NT2/D1 (cell line): ENCODE measurements at regions not wholly inside any gene's neighbourhood (a gene's known extent, or its start where the extent isn't known, plus 50 kb on each side); places are given as distances from the start of the nearest gene placed in this dataset.

Source experiments
- DNase-seq: peaks from one replicate; pipeline ENCODE4 v3.0.0-alpha.2; 2011; ENCODE audit warnings: low read depth, low spot score
- H3K27me3 ChIP-seq: 2 replicates; pipeline ENCODE4 v1.6.0; 2011; ENCODE audit warnings: mild to moderate bottlenecking; ENCODE audit not compliant: insufficient read length, insufficient read depth
- H3K36me3 ChIP-seq: 2 replicates; pipeline ENCODE4 v1.6.1; 2011; ENCODE audit warnings: mild to moderate bottlenecking, low read length, mixed read lengths; ENCODE audit not compliant: insufficient read depth, insufficient read length
- H3K4me1 ChIP-seq: 2 replicates; pipeline ENCODE4 v1.5.1; 2011; ENCODE audit not compliant: insufficient read depth, insufficient read length
- H3K4me3 ChIP-seq: 2 replicates; pipeline ENCODE4 v1.5.1; 2011; ENCODE audit warnings: low read depth; ENCODE audit not compliant: insufficient read length
- H3K9ac ChIP-seq: 2 replicates; pipeline ENCODE4 v1.6.0; 2011; ENCODE audit warnings: low read depth; ENCODE audit not compliant: insufficient read length
- H3K9me3 ChIP-seq: 2 replicates; pipeline ENCODE4 v1.5.1; 2011; ENCODE audit warnings: mild to moderate bottlenecking, low read length; ENCODE audit not compliant: insufficient read depth
- SUZ12 ChIP-seq: IDR thresholded peaks from 2 replicates; pipeline ENCODE4 v1.6.1; 2011; ENCODE audit not compliant: insufficient read length, insufficient read depth; ENCODE audit errors: extremely low read depth
- YY1 ChIP-seq: IDR thresholded peaks from 2 replicates; pipeline ENCODE4 v1.6.1; 2011; ENCODE audit not compliant: insufficient read length, insufficient read depth
- ZNF274 ChIP-seq: IDR thresholded peaks from 2 replicates; pipeline ENCODE4 v1.6.1; 2011; ENCODE audit warnings: mild to moderate bottlenecking, low read depth, low read length

GRCh38 chr7:18400726-18401125, 94.8 kb upstream of the HDAC9 start:
- no peak for TF ChIP-seq YY1
- TF ChIP-seq SUZ12 = no peak
- TF ChIP-seq ZNF274 = no peak
- Histone ChIP-seq H3K27me3 (no peaks in the 10 kb centered on the region), H3K9ac (no peak overlapping the region), H3K4me3 (no peak overlapping the region), H3K36me3 (no peaks in the 10 kb centered on the region), H3K9me3 (no peaks in the 10 kb centered on the region), H3K4me1 (no peaks in the 10 kb centered on the region)
- DNase-seq = no peak

DNA sequence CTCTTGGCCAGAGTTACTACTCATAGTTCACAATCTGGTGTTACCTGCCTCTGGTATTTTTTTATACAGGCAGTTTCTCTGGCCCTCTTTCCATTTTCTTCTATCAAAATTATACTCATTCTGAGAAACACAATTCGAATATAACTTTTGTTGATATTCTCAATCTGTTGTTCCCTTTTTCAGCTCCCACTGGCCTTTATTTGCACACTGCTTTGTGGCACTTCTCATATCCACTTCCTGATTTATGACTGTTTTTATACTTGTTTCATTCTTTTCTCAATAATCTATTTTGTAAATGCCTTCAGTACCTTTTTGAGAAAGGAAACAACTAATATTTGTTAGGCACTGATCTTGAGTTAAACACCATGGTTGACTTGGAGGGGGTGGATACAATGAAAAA, 93.8 kb upstream of the HDAC9 start:
- Histone ChIP-seq H3K36me3 (no peaks in the 10 kb centered on the region), H3K9me3 (no peaks in the 10 kb centered on the region), H3K4me3 (no peak overlapping the region), H3K27me3 (no peaks in the 10 kb centered on the region), H3K9ac (no peak overlapping the region), H3K4me1 (no peaks in the 10 kb centered on the region)
- TF ChIP-seq ZNF274 (no peak), SUZ12 (no peak), YY1 (no peak)
- DNase-seq = no peak

DNA sequence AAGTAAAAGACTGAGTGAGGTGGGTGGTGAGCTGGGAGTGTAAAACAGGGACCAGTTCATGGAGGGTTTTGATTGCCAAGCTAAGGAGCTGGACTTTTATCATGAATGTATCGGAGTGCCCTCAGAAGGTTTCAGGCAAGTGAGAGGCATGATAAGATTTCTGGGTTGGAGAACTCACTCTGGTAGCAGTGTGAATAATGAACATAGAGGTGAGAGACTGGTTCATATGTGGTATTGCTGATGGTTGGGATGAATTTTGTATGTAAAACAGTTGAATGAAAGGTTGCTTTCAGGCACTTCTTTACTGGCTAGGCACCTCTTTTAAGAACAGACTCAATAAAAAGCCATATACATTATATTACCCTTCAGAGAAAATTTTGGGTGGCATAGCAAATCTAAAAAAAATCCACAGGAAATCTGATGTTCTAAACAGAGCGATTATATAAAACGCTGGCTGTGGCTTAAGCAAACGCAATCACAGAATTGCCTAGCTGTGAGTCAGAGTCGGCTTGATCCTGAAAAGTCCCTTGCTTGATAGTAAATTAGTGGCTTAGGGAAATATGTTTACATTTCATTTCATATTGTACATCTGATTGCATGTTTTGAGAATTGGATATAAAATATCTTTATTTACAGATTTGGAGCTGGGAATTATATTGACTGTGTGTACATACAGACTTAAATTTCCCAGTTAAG, 92.9 kb upstream of the HDAC9 start:
- Histone ChIP-seq H3K27me3 (no peaks in the 10 kb centered on the region), H3K9me3 (no peaks in the 10 kb centered on the region), H3K36me3 (no peaks in the 10 kb centered on the region), H3K9ac (no peak overlapping the region), H3K4me3 (no peak overlapping the region), H3K4me1 (no peaks in the 10 kb centered on the region)
- no peak for TF ChIP-seq YY1
- no peak for TF ChIP-seq ZNF274
- no peak for TF ChIP-seq SUZ12
- DNase-seq = no peak

- Histone ChIP-seq H3K36me3 (no peaks in the 10 kb centered on the region), H3K9ac (no peak overlapping the region), H3K27me3 (no peaks in the 10 kb centered on the region), H3K4me1 (no peaks in the 10 kb centered on the region), H3K9me3 (no peaks in the 10 kb centered on the region), H3K4me3 (no peak overlapping the region)
- TF ChIP-seq ZNF274 (no peak), SUZ12 (no peak), YY1 (no peak)
- no peak for DNase-seq
Measured at GRCh38 chr7:18405726-18406125, 89.8 kb upstream of the HDAC9 start.

DNA sequence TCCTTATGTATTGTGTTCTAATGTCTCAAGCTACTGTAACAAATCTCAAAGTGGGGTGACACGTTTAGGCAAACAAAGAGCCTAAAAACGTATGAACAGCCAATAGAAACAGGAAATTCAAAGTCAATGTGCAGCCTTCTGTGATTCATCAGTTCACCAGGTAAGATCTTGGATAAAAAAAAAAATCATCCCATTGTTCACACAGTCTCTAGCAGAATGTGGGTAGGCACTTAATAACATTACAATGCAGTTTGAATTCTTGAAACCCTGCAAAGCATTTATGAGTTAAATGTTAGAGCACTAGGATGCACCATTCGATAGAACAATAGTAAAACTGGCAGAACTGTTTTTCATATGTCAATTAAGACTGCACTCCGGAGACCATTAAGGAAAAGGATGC, 88.2 kb upstream of the HDAC9 start:
- Histone ChIP-seq H3K9ac (no peak overlapping the region), H3K4me3 (no peak overlapping the region), H3K4me1 (no peaks in the 10 kb centered on the region), H3K9me3 (no peaks in the 10 kb centered on the region), H3K27me3 (no peaks in the 10 kb centered on the region), H3K36me3 (no peaks in the 10 kb centered on the region)
- no peak for DNase-seq
- no peak for TF ChIP-seq ZNF274
- no peak for TF ChIP-seq YY1
- TF ChIP-seq SUZ12 = no peak

DNA sequence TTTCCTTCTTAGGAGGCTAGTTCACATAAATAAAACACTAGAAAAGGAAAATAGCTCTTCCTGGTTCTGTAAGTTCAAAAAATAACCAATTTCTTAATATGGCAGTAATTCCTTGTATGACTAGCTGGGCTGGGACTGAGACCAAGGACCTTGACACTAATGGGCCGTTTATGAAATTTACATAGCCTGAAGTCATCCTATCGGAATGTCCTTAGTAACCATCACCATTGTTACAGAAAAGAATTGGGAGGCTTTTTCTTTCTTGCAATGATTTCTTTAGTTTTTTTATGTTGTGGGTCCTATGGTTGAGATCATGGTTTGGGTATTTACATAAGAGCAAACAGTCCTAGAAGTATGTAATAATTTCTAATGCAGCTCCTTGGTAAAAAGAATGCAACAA, 87.1 kb upstream of the HDAC9 start:
- Histone ChIP-seq H3K4me1 (no peaks in the 10 kb centered on the region), H3K9me3 (no peaks in the 10 kb centered on the region), H3K9ac (no peak overlapping the region), H3K36me3 (no peaks in the 10 kb centered on the region), H3K27me3 (no peaks in the 10 kb centered on the region), H3K4me3 (no peak overlapping the region)
- no peak for TF ChIP-seq YY1
- no peak for TF ChIP-seq SUZ12
- no peak for TF ChIP-seq ZNF274
- DNase-seq = no peak

GRCh38 chr7:18408868-18409267, 86.7 kb upstream of the HDAC9 start:
- TF ChIP-seq SUZ12 = no peak
- TF ChIP-seq YY1 = no peak
- no peak for TF ChIP-seq ZNF274
- Histone ChIP-seq H3K4me1 (no peaks in the 10 kb centered on the region), H3K4me3 (no peak overlapping the region), H3K36me3 (no peaks in the 10 kb centered on the region), H3K9ac (no peak overlapping the region), H3K9me3 (no peaks in the 10 kb centered on the region), H3K27me3 (no peaks in the 10 kb centered on the region)
- DNase-seq = no peak
